ENCODE measurements at regions not wholly inside any gene's neighbourhood (a gene's known extent, or its start where the extent isn't known, plus 50 kb on each side); places are given as distances from the start of the nearest gene placed in this dataset.

DNA sequence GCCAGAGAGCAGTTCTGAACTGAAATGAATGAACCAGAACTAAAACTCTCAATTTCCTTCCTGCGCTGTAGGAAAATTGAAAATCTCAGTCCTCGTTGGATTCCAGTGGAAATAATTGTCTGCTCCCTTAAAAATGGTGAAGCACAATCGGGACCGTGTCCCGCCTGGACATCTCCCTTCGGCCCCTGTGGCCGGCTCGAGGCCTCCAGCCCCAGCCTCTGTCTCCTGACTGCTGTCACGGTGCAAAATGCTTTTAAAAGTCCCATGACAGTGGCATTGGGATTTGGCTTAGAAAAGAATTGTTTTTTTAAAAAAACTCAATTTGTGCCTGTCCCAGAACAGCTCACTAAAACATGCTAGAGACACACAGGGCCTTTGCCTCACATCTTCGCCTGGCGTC lies 142.5 kb downstream of the ZNF664 start:
- Mint-ChIP-seq H3K9me3 (no peaks in the 10 kb centered on the region; the same call in 1 of the 2 replicates), H3K36me3 (ENCODE audit: low read depth) (no peaks in the 10 kb centered on the region), H3K4me3 (no peak overlapping the region), H3K27ac (no peak overlapping the region), H3K4me1 (ENCODE audit: low read depth) (no peaks in the 10 kb centered on the region), H3K27me3 (ENCODE audit: insufficient read depth) (peaks cover 45% of the 10 kb centered on the region)
- no peak for DNase-seq
- TF ChIP-seq, protein P1, sequence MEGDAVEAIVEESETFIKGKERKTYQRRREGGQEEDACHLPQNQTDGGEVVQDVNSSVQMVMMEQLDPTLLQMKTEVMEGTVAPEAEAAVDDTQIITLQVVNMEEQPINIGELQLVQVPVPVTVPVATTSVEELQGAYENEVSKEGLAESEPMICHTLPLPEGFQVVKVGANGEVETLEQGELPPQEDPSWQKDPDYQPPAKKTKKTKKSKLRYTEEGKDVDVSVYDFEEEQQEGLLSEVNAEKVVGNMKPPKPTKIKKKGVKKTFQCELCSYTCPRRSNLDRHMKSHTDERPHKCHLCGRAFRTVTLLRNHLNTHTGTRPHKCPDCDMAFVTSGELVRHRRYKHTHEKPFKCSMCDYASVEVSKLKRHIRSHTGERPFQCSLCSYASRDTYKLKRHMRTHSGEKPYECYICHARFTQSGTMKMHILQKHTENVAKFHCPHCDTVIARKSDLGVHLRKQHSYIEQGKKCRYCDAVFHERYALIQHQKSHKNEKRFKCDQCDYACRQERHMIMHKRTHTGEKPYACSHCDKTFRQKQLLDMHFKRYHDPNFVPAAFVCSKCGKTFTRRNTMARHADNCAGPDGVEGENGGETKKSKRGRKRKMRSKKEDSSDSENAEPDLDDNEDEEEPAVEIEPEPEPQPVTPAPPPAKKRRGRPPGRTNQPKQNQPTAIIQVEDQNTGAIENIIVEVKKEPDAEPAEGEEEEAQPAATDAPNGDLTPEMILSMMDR (IDR thresholded peaks at IDR 0.05), result no peak

DNA sequence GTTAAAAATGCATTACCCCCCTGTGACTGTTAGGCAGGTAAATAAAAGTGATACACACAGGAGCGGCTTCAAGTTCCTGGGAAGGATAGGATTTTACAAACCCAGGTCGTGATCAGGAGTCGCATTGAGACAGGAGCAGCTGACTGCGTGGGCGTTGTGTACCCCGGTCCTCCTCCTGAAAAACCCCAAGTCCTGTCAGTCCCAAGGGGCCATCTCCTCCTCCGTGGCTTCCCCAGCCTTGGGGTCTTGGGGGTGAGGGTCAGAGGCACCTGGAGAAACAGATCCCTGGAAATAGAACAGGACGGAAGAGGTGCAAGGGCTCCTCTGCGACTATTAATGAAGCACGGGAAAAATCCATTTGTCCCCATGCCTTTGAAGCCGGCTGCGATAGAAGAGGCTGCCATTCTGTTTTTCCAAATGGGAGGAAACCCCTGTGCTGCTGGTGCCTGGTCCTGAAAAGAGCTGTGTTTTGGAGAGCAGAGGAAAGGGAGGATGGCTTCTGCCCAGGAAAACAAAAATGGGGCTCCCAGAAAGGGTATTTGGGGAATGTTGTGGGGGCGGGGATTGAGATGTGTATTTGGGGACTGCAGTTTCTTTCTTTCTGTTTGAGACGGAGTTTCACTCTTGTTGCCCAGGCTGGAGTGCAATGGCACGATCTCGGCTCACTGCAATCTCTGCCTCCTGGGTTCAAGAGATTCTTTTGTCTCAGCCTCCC lies 143.1 kb downstream of the ZNF664 start:
- Mint-ChIP-seq H3K36me3 (ENCODE audit: low read depth) (no peaks in the 10 kb centered on the region), H3K4me1 (ENCODE audit: low read depth) (no peaks in the 10 kb centered on the region), H3K4me3 (no peak overlapping the region), H3K9me3 (no peaks in the 10 kb centered on the region; the same call in 1 of the 2 replicates), H3K27me3 (ENCODE audit: insufficient read depth) (peaks cover 50% of the 10 kb centered on the region), H3K27ac (no peak overlapping the region)
- TF ChIP-seq, protein P1 (IDR thresholded peaks at IDR 0.05), result no peak
- no peak for DNase-seq

DNA sequence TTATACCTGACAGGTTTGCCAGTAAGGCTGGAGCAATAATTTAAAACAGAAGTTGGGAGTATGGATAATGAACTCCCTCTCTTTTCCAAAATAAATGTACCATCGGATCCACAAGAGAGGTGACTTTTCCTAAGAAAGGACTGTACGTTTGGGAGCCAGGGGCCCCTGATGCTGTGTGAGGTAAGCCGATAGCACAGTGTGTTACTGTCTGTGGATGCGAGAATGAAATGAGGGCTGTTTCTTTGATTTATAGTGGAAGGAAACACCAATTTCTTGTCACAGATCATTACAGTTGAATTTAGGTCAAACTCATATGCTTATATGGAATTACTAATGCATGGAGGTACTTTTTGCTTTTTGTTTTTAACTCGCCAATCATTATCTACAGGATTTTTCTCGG lies 147.7 kb downstream of the ZNF664 start:
- no peak overlapping the region for H3K27ac Mint-ChIP-seq
- DNase-seq, result no peak
- H3K27me3 Mint-ChIP-seq (ENCODE audit: insufficient read depth), result peaks cover 53% of the 10 kb centered on the region
- no peaks in the 10 kb centered on the region for H3K4me1 Mint-ChIP-seq (ENCODE audit: low read depth)
- H3K36me3 Mint-ChIP-seq (ENCODE audit: low read depth), result no peaks in the 10 kb centered on the region
- H3K9me3 Mint-ChIP-seq, result no peaks in the 10 kb centered on the region
- TF ChIP-seq, protein P1 (IDR thresholded peaks at IDR 0.05), result no peak
- no peak overlapping the region for H3K4me3 Mint-ChIP-seq

- TF ChIP-seq, protein P1 (IDR thresholded peaks at IDR 0.05), result no peak
- Mint-ChIP-seq H3K27me3 (ENCODE audit: insufficient read depth) (peaks cover 46% of the 10 kb centered on the region), H3K9me3 (no peaks in the 10 kb centered on the region)
Measured at GRCh38 chr12:124122722-124123121, 149.7 kb downstream of the ZNF664 start.

GRCh38 chr12:124123296-124124000 lies 150.4 kb downstream of the ZNF664 start:
- H3K4me3 Mint-ChIP-seq, result no peak overlapping the region
- H3K27ac Mint-ChIP-seq, result no peak overlapping the region
- H3K4me1 Mint-ChIP-seq (ENCODE audit: low read depth), result no peaks in the 10 kb centered on the region
- TF ChIP-seq, protein P1 (IDR thresholded peaks at IDR 0.05), result no peak
- no peaks in the 10 kb centered on the region for H3K36me3 Mint-ChIP-seq (ENCODE audit: low read depth)
- no peak for DNase-seq
- peaks cover 43% of the 10 kb centered on the region for H3K27me3 Mint-ChIP-seq (ENCODE audit: insufficient read depth)
- no peaks in the 10 kb centered on the region for H3K9me3 Mint-ChIP-seq

More at GRCh38 chr12:124122722-124123121, 149.7 kb downstream of the ZNF664 start:
- H3K4me1 Mint-ChIP-seq (ENCODE audit: low read depth), result no peaks in the 10 kb centered on the region
- no peaks in the 10 kb centered on the region for H3K36me3 Mint-ChIP-seq (ENCODE audit: low read depth)
- no peak for DNase-seq
- no peak overlapping the region for H3K27ac Mint-ChIP-seq
- no peak overlapping the region for H3K4me3 Mint-ChIP-seq

Data from HFFc6 (cell line).